H9 (cell line): ENCODE measurements at regions not wholly inside any gene's neighbourhood (a gene's known extent, or its start where the extent isn't known, plus 50 kb on each side); places are given as distances from the start of the nearest gene placed in this dataset.

Source experiments
- DNase-seq: peaks from one replicate; pipeline ENCODE4 v3.0.0-alpha.2; 2017
- H2AFZ ChIP-seq: one replicate; pipeline ENCODE4 v1.6.1; 2013; ENCODE audit warnings: mild to moderate bottlenecking, low read length, control low read depth, moderate library complexity
- H2AK5ac ChIP-seq: 2 replicates; pipeline ENCODE4 v1.6.1; 2013; ENCODE audit warnings: low read length, control low read depth, mixed read lengths; ENCODE audit not compliant: insufficient read length
- H2BK120ac ChIP-seq: one replicate; pipeline ENCODE4 v1.6.1; 2013; ENCODE audit warnings: low read depth, mild to moderate bottlenecking, low read length, control low read depth, inconsistent platforms; ENCODE audit not compliant: poor library complexity, severe bottlenecking
- H2BK12ac ChIP-seq: 2 replicates; pipeline ENCODE4 v1.6.1; 2013; ENCODE audit warnings: low read length, control low read depth, mixed read lengths, low read depth; ENCODE audit not compliant: insufficient read length
- H2BK15ac ChIP-seq: 2 replicates; pipeline ENCODE4 v1.6.1; 2013; ENCODE audit warnings: low read depth, low read length, control low read depth
- H2BK20ac ChIP-seq: one replicate; pipeline ENCODE4 v1.6.1; 2013; ENCODE audit warnings: low read depth, mild to moderate bottlenecking, low read length, control low read depth, inconsistent platforms; ENCODE audit not compliant: poor library complexity, severe bottlenecking
- H2BK5ac ChIP-seq: 2 replicates; pipeline ENCODE4 v1.6.1; 2013; ENCODE audit warnings: low read length, control low read depth, mixed read lengths; ENCODE audit not compliant: insufficient read length
- H3K14ac ChIP-seq: 2 replicates; pipeline ENCODE4 v1.6.1; 2013; ENCODE audit warnings: low read length, control low read depth; ENCODE audit not compliant: insufficient read depth
- H3K18ac ChIP-seq: 2 replicates; pipeline ENCODE4 v1.6.1; 2013; ENCODE audit warnings: low read depth, mild to moderate bottlenecking, mixed read lengths, low read length, control low read depth; ENCODE audit not compliant: insufficient read length
- H3K23ac ChIP-seq: 2 replicates; pipeline ENCODE4 v1.6.1; 2013; ENCODE audit warnings: low read length, control low read depth, mixed read lengths, low read depth; ENCODE audit not compliant: insufficient read length
- H3K23me2 ChIP-seq: 2 replicates; pipeline ENCODE4 v1.6.1; 2013; ENCODE audit warnings: low read depth, mild to moderate bottlenecking, mixed read lengths, low read length, control low read depth; ENCODE audit not compliant: insufficient read length, poor library complexity, severe bottlenecking
- H3K27ac ChIP-seq: 2 replicates; pipeline ENCODE4 v1.5.1; 2013; ENCODE audit warnings: low read length, control low read depth, mixed read lengths, low read depth; ENCODE audit not compliant: insufficient read length
- H3K27me3 ChIP-seq: 2 replicates; pipeline ENCODE4 v1.6.1; 2013; ENCODE audit warnings: low read length, control low read depth, inconsistent platforms; ENCODE audit not compliant: insufficient read depth
- H3K4ac ChIP-seq: 2 replicates; pipeline ENCODE4 v1.6.1; 2013; ENCODE audit warnings: low read depth, mild to moderate bottlenecking, control low read depth, inconsistent platforms, low read length, moderate library complexity
- H3K4me1 ChIP-seq: 2 replicates; pipeline ENCODE4 v1.6.1; 2013; ENCODE audit warnings: low read length, control low read depth, inconsistent platforms; ENCODE audit not compliant: insufficient read depth
- H3K4me2 ChIP-seq: 2 replicates; pipeline ENCODE4 v1.6.1; 2013; ENCODE audit warnings: low read length, control low read depth, mixed read lengths; ENCODE audit not compliant: insufficient read length, insufficient read depth
- H3K56ac ChIP-seq: 2 replicates; pipeline ENCODE4 v1.6.1; 2013; ENCODE audit warnings: low read depth, mild to moderate bottlenecking, mixed read lengths, low read length, control low read depth; ENCODE audit not compliant: insufficient read length
- H3K79me1 ChIP-seq: 2 replicates; pipeline ENCODE4 v1.6.1; 2013; ENCODE audit warnings: low read depth, mild to moderate bottlenecking, moderate library complexity, low read length, control low read depth, inconsistent platforms; ENCODE audit not compliant: insufficient read depth, poor library complexity, severe bottlenecking
- H3K79me2 ChIP-seq: 2 replicates; pipeline ENCODE4 v1.6.1; 2013; ENCODE audit warnings: low read length, control low read depth, inconsistent platforms; ENCODE audit not compliant: insufficient read depth
- H3K9ac ChIP-seq: 2 replicates; pipeline ENCODE4 v1.6.1; 2013; ENCODE audit warnings: low read length, control low read depth, mixed read lengths; ENCODE audit not compliant: insufficient read length; ENCODE audit errors: extremely low read depth
- H3K9me3 ChIP-seq: one replicate; pipeline ENCODE4 v1.6.1; 2013; ENCODE audit warnings: low read depth, low read length, inconsistent platforms; ENCODE audit not compliant: control insufficient read depth
- H3T11ph ChIP-seq: one replicate; pipeline ENCODE4 v1.6.1; 2013; ENCODE audit warnings: mild to moderate bottlenecking, low read length, control low read depth, inconsistent platforms
- H4K20me1 ChIP-seq: one replicate; pipeline ENCODE4 v1.6.1; 2013; ENCODE audit not compliant: control insufficient read depth, insufficient read length, insufficient read depth
- H4K5ac ChIP-seq: 2 replicates; pipeline ENCODE4 v1.6.1; 2013; ENCODE audit warnings: low read depth, mild to moderate bottlenecking, mixed read lengths, low read length, control low read depth; ENCODE audit not compliant: insufficient read length
- H4K8ac ChIP-seq: replicated peaks from 2 replicates; pipeline ENCODE4 v1.6.1; 2013; ENCODE audit warnings: low read length, control low read depth, mixed read lengths, low read depth; ENCODE audit not compliant: insufficient read length
- H4K91ac ChIP-seq: 2 replicates; pipeline ENCODE4 v1.6.1; 2013; ENCODE audit warnings: low read depth, mild to moderate bottlenecking, moderate library complexity, mixed read lengths, low read length, control low read depth; ENCODE audit not compliant: insufficient read length
- H3K27ac Mint-ChIP-seq, 3 experiments: 2 replicates in 2 of 3; 3 replicates in 1 of 3; pipeline ENCODE4 v1.8.0; 2020 to 2021; ENCODE audit warnings: mixed read lengths in 3 of 3, mild to moderate bottlenecking in 1 of 3, moderate library complexity in 1 of 3
- H3K27me3 Mint-ChIP-seq: 2 replicates; pipeline ENCODE4 v1.8.0; 2021; ENCODE audit warnings: low read depth, mild to moderate bottlenecking, moderate library complexity, mixed read lengths
- H3K36me3 Mint-ChIP-seq, 3 experiments: 2 replicates in 2 of 3; 3 replicates in 1 of 3; pipeline ENCODE4 v1.8.0; 2020 to 2021; ENCODE audit warnings: low read depth in 3 of 3, mixed read lengths in 3 of 3; ENCODE audit not compliant: insufficient read depth in 1 of 3
- H3K4me1 Mint-ChIP-seq, 2 experiments: 2 replicates each; pipeline ENCODE4 v1.8.0; 2020; ENCODE audit warnings: mixed read lengths in 2 of 2
- H3K4me3 Mint-ChIP-seq, 2 experiments: 2 replicates in 1 of 2; 3 replicates in 1 of 2; pipeline ENCODE4 v1.8.0; 2020 to 2021; ENCODE audit warnings: mild to moderate bottlenecking in 2 of 2, mixed read lengths in 2 of 2, moderate library complexity in 1 of 2
- H3K9me3 Mint-ChIP-seq, 2 experiments: 2 replicates in 1 of 2; 3 replicates in 1 of 2; pipeline ENCODE4 v1.8.0; 2020; ENCODE audit warnings: mild to moderate bottlenecking in 2 of 2, mixed read lengths in 2 of 2, moderate library complexity in 1 of 2
- WGBS: extraction: QIAGEN DNeasy Blood & Tissue Kit; methylation state at CpG from one replicate; pipeline ENCODE4 v1.1.7; 2013; ENCODE audit warnings: missing lambda C conversion rate, low lambda C conversion rate, mixed read lengths; ENCODE audit not compliant: insufficient read length; ENCODE audit errors: extremely low coverage; 5-methylcytosine and 5-hydroxymethylcytosine counted together
- TF ChIP-seq, protein P1 (sequence below): fragments of 200-600 bp; sonication (generic); conservative IDR thresholded peaks from 3 replicates; pipeline ENCODE4 v1.8.0; 2021; ENCODE audit warnings: antibody characterized with exemption, mild to moderate bottlenecking

DNA sequence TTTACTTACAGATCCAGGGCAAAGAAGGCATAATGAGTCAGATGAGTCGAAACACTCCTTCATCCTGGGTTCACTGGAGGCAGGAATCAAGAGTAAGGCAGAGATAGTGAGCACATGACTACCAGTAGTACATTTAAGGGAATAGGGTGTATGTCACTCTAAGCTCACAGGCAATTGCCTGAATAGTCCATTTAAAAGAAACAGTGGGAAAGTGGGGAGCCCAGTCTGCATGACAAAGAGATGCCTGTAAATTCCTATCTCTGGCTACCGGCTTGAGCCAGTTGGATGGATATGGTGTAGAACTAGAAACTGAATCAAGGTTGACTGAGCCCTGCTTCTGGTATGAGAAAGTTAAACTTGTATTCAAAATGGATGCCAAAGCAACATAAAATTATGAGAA lies 861.5 kb upstream of the ZWINT start:
- Histone ChIP-seq H4K20me1 (no peaks in the 10 kb centered on the region), H3K9me3 (no peaks in the 10 kb centered on the region), H3K9ac (peak overlapping the region; percentile 63), H3K27me3 (no peaks in the 10 kb centered on the region), H3K14ac (no peak overlapping the region), H2BK20ac (peak overlapping the region; percentile 60), H3K23ac (no peak overlapping the region), H2AK5ac (no peak overlapping the region), H3T11ph (no peak overlapping the region), H2AFZ (no peak overlapping the region), H3K23me2 (peaks cover 3% of the 10 kb centered on the region), H2BK5ac (no peak overlapping the region), H3K4me1 (peaks cover 3% of the 10 kb centered on the region; the same call in 1 of the 2 replicates), H2BK12ac (no peak overlapping the region), H3K4ac (no peak overlapping the region), H4K5ac (no peak overlapping the region), H3K18ac (peak overlapping the region; percentile 21), H2BK15ac (no peak overlapping the region), H4K8ac (no peak overlapping the region), H3K27ac (peak overlapping the region; percentile 96), H3K4me2 (peak overlapping the region; percentile 58), H3K56ac (peak overlapping the region; percentile 80), H2BK120ac (no peak overlapping the region), H3K79me1 (no peaks in the 10 kb centered on the region), H3K79me2 (no peaks in the 10 kb centered on the region; the same call in 1 of the 2 replicates), H4K91ac (no peak overlapping the region)
- peaks cover 0 to under 1% of the 10 kb centered on the region in 2 experiments; a peak in 2 of 5 replicates for H3K9me3 Mint-ChIP-seq
- peaks cover 64 to 73% of the 10 kb centered on the region in 2 experiments for H3K4me1 Mint-ChIP-seq
- peak overlapping the region; percentile 93 to 100 (median 99) for H3K27ac Mint-ChIP-seq
- DNase-seq = peak; percentile 84
- H3K4me3 Mint-ChIP-seq = peak overlapping the region; percentile 67 to 77
- no CpG with 5 or more reads among the region's 2 CpGs for WGBS
- TF ChIP-seq, protein P1, sequence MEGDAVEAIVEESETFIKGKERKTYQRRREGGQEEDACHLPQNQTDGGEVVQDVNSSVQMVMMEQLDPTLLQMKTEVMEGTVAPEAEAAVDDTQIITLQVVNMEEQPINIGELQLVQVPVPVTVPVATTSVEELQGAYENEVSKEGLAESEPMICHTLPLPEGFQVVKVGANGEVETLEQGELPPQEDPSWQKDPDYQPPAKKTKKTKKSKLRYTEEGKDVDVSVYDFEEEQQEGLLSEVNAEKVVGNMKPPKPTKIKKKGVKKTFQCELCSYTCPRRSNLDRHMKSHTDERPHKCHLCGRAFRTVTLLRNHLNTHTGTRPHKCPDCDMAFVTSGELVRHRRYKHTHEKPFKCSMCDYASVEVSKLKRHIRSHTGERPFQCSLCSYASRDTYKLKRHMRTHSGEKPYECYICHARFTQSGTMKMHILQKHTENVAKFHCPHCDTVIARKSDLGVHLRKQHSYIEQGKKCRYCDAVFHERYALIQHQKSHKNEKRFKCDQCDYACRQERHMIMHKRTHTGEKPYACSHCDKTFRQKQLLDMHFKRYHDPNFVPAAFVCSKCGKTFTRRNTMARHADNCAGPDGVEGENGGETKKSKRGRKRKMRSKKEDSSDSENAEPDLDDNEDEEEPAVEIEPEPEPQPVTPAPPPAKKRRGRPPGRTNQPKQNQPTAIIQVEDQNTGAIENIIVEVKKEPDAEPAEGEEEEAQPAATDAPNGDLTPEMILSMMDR = no peak
- H3K36me3 Mint-ChIP-seq = peaks cover 0 to 3% (median 0%) of the 10 kb centered on the region in 3 experiments; a peak in 2 of 7 replicates
- H3K27me3 Mint-ChIP-seq = no peaks in the 10 kb centered on the region
